Left renal pelvis (tissue), 4 donors: ENCODE measurements at regions not wholly inside any gene's neighbourhood (a gene's known extent, or its start where the extent isn't known, plus 50 kb on each side); places are given as distances from the start of the nearest gene placed in this dataset.
"Not testable (repeated sequence)": the region's sequence is repeated elsewhere in the genome, so short reads cannot be mapped to it uniquely, and the experiment has no call there.

Experiments used
- DNase-seq, 4 donors: peaks; one replicate each; pipeline ENCODE4 v3.0.0-alpha.2; 2013; ENCODE audit warnings: low read depth in 4 of 4, low spot score in 3 of 4

DNA sequence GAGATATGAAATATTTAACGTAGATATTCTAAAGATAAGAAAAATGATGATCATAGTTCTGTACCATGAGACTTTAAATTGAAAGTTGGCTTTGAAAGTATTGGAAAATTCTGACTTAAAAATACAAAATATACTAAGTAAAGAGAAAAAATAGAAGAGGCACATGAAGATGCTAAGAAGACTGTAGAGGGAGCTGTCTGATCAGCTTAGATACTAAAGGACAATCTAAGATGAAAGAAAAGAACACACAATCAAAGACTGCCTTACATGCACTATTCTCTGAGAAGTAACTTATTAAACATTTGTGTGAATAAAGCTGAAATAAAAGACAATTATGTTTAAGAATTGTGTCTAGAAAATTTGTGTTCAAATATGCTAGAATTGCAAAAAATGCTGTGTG, 55.1 kb downstream of the RBMXL2 start:
- DNase-seq, result peak in 1 of 4 donors; percentile 10

- DNase-seq, result not testable (repeated sequence)
These were observed 61.3 kb downstream of the RBMXL2 start for GRCh38 chr11:7150104-7150503.

DNA sequence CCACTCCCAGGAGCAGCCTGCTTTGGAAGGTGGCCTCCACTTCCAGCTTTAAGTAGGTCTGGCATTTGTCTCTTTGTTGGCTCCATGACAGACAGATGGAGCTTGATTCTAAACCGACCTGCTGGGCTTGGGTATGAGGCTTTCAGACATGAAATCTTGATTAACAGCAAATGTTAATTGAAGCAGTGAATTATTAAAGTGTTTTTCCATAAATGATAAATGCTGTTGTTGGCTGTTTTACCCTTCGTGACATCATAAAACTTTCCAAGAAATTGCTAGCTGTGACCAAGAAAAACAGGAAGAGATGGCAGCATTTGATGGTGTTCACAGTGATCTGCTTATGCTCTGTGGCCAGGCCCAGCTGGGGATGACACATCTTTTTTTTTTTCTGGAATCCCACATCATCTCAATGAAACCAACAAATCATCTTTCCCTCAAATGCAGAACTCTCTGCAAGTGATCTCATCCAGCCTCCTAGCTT, 66.1 kb downstream of the RBMXL2 start:
- no peak for DNase-seq

GRCh38 chr11:7160814-7161489, 72.2 kb downstream of the RBMXL2 start:
- DNase-seq, result no peak

GRCh38 chr11:7165911-7166310, 77.1 kb downstream of the RBMXL2 start:
- no peak for DNase-seq

GRCh38 chr11:7167976-7168740, 79.4 kb downstream of the RBMXL2 start:
- no peak for DNase-seq

GRCh38 chr11:7168741-7168990, 79.9 kb downstream of the RBMXL2 start:
- no peak for DNase-seq

DNA sequence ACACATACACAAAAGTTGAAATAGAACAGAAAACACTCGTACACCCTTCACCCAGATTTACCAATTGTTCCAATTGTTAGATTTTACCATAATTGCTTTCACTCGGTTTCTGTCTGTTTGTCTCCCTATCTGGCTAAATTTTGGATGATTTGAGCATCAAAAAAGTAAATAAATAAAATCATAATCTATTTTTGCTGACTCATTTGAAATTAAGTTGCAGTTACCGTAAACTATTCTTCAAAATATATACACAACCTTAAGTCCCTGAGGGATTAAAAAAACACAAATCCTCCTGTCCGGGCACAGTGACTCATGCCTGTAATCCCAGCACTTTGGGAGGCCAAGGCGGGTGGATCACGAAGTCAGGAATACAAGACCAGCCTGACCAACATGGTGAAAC, 81.3 kb upstream of the SYT9 start:
- no peak for DNase-seq

GRCh38 chr11:7175007-7175406, 76.7 kb upstream of the SYT9 start:
- no peak for DNase-seq

DNA sequence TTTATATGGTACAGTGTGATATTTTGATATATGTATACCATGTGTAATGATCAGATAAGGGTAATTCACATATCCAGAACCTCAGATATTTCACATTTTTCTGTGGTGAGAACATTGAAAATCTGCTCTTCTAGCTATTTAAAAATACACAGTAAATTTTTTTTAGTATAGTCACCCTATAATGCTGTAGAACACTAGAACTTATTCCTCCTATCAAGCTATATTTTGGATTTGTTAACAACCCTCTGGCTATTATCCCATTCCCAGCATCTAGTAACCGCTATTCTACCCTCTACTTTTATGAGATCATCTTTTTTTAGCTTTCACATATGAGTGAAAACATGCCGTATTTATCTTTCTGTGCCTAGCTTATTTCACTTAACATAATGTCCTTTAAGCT, 65.5 kb upstream of the SYT9 start:
- no peak for DNase-seq

- DNase-seq, result no peak
These were observed 65.0 kb upstream of the SYT9 start for GRCh38 chr11:7186676-7187075.

DNA sequence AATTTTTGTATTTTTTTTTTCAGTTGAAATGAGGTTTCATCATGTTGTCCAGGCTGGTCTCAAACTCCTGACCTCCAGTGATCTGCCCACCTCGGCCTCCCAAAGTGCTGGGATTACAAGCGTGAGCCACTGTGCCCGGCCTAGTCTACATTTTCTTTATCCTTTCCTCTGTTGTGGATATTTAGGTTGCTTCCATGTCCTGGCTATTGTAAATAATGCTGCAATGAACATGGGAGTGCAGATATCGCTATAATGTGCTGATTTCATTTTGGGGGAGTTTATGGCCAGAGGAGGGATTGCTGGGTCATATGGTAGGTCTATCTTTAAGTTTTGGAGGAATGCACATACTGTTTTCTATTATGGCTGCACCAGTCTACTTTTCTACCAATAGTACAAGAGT, 58.9 kb upstream of the SYT9 start:
- not testable (repeated sequence) for DNase-seq

- no peak for DNase-seq
These were observed 55.1 kb upstream of the SYT9 start for GRCh38 chr11:7196396-7197146.

- DNase-seq, result no peak
These were observed 54.2 kb upstream of the SYT9 start for GRCh38 chr11:7197469-7197868.
